ENCODE measurements at regions not wholly inside any gene's neighbourhood (a gene's known extent, or its start where the extent isn't known, plus 50 kb on each side); places are given as distances from the start of the nearest gene placed in this dataset.

- TF ChIP-seq ZNF449 (tag by site-specific recombination; IDR thresholded peaks at IDR 0.05) (no peak), BCL11B (tag by site-specific recombination; IDR thresholded peaks at IDR 0.05; ENCODE audit: low read depth) (peak; percentile 77), ZFP69B (tag by site-specific recombination; IDR thresholded peaks at IDR 0.05) (no peak), ZBTB26 (tag by site-specific recombination; optimal IDR thresholded peaks at IDR 0.05) (no peak), ZNF302 (tag by site-specific recombination; IDR thresholded peaks at IDR 0.05; ENCODE audit: low read depth) (no peak), KLF8 (tag by site-specific recombination; IDR thresholded peaks at IDR 0.05) (no peak), GLIS2 (tag by site-specific recombination; IDR thresholded peaks at IDR 0.05) (no peak), ZNF155 (tag by site-specific recombination; IDR thresholded peaks at IDR 0.05) (no peak), ZFHX2 (tag by site-specific recombination; conservative IDR thresholded peaks at IDR 0.05) (peak; percentile 60), ZNF114 (tag by site-specific recombination; IDR thresholded peaks at IDR 0.05) (no peak), PATZ1 (tag by site-specific recombination; IDR thresholded peaks at IDR 0.05) (no peak), GLI4 (tag by site-specific recombination; IDR thresholded peaks at IDR 0.05) (no peak), ZNF354C (tag by site-specific recombination; IDR thresholded peaks at IDR 0.05; ENCODE audit: borderline replicate concordance, low read depth) (no peak), ZNF366 (tag by site-specific recombination; conservative IDR thresholded peaks at IDR 0.05) (no peak), ZNF391 (tag by site-specific recombination; IDR thresholded peaks at IDR 0.05; ENCODE audit: borderline replicate concordance, low read depth) (no peak), SP2 (tag by site-specific recombination; IDR thresholded peaks at IDR 0.05) (no peak), ZNF148 (tag by site-specific recombination; IDR thresholded peaks at IDR 0.05; ENCODE audit: borderline replicate concordance) (0 out of 2 replicates have a peak, but pooled peaks have one; percentile 4), BCL11A (tag by site-specific recombination; IDR thresholded peaks at IDR 0.05; ENCODE audit: low read depth) (0 out of 2 replicates have a peak, but pooled peaks have one; percentile 26), ZNF223 (tag by site-specific recombination; IDR thresholded peaks at IDR 0.05) (no peak), ZNF510 (tag by site-specific recombination; IDR thresholded peaks at IDR 0.05; ENCODE audit: insufficient replicate concordance) (no peak), ZNF280D (tag by site-specific recombination; IDR thresholded peaks at IDR 0.05) (no peak), ZSCAN23 (tag by site-specific recombination; IDR thresholded peaks at IDR 0.05) (no peak), ZNF529 (tag by site-specific recombination; IDR thresholded peaks at IDR 0.05; ENCODE audit: insufficient replicate concordance) (no peak), ZNF561 (tag by site-specific recombination; IDR thresholded peaks at IDR 0.05; ENCODE audit: borderline replicate concordance) (no peak), KLF10 (tag by site-specific recombination; IDR thresholded peaks at IDR 0.05) (no peak)
These were observed 109.0 kb downstream of the ETS2 start (continued) for GRCh38 chr21:38914528-38915293.
